ENCODE measurements at regions not wholly inside any gene's neighbourhood (a gene's known extent, or its start where the extent isn't known, plus 50 kb on each side); places are given as distances from the start of the nearest gene placed in this dataset.

DNA sequence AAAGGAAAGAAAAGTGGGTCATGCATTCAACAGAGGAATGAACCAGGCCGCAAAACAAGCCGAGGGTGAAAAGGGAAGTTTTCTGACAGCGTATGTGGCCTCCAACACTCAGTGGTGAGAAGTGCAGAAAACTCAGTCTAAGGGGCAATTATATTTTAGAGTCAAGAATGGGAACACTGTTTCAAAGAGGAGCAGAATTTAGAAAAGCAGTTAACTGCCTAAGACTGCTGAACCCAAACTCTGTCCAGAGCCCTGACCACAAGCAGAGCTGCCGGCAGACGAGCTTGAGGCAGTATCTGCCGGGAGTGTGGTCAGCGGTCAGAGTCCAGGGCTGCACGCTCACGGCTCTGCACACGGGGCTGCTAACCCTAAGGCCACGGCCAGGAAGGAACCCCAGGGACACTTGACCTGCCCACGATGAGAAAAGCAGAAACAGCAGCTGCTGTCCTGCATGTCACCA is 347.0 kb upstream of the ID2 start:
- Histone ChIP-seq H3K9me3 (no peaks in the 10 kb centered on the region; the same call in 1 of the 2 replicates), H3K36me3 (ENCODE audit: control insufficient read depth, insufficient read depth, low read length) (no peaks in the 10 kb centered on the region), H3K4me3 (ENCODE audit: low read depth, low read length) (no peak overlapping the region), H3K4me1 (no peaks in the 10 kb centered on the region), H3K27me3 (replicated peaks; ENCODE audit: control insufficient read depth, insufficient read depth, low read length) (no peaks in the 10 kb centered on the region)
- no peaks in the 10 kb centered on the region for H3K4me1 Mint-ChIP-seq (ENCODE audit: low read depth, unreplicated experiment)
- CTCF ChIA-PET = no interaction called here
- no peaks in the 10 kb centered on the region for H3K9me3 Mint-ChIP-seq (ENCODE audit: unreplicated experiment)
- intact Hi-C loops (cut with micrococcal nuclease; ENCODE audit: unreplicated experiment) = no loop called here
- H3K36me3 Mint-ChIP-seq (ENCODE audit: insufficient read depth, unreplicated experiment) = no peaks in the 10 kb centered on the region
- H3K27ac Mint-ChIP-seq (ENCODE audit: unreplicated experiment) = no peak overlapping the region
- peaks cover 3% of the 10 kb centered on the region for H3K27me3 Mint-ChIP-seq (ENCODE audit: insufficient read depth, unreplicated experiment)
- TF ChIP-seq, protein P1, sequence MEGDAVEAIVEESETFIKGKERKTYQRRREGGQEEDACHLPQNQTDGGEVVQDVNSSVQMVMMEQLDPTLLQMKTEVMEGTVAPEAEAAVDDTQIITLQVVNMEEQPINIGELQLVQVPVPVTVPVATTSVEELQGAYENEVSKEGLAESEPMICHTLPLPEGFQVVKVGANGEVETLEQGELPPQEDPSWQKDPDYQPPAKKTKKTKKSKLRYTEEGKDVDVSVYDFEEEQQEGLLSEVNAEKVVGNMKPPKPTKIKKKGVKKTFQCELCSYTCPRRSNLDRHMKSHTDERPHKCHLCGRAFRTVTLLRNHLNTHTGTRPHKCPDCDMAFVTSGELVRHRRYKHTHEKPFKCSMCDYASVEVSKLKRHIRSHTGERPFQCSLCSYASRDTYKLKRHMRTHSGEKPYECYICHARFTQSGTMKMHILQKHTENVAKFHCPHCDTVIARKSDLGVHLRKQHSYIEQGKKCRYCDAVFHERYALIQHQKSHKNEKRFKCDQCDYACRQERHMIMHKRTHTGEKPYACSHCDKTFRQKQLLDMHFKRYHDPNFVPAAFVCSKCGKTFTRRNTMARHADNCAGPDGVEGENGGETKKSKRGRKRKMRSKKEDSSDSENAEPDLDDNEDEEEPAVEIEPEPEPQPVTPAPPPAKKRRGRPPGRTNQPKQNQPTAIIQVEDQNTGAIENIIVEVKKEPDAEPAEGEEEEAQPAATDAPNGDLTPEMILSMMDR (IDR thresholded peaks at IDR 0.05; ENCODE audit: insufficient read depth in 1 of 2, low read depth in 1 of 2, low read length in 1 of 2, severe bottlenecking in 1 of 2, unreplicated experiment in 1 of 2) = no peak
- POLR2A ChIA-PET = no interaction called here
- H3K4me3 Mint-ChIP-seq (ENCODE audit: unreplicated experiment) = no peak overlapping the region
- no TSS peak for BruUV-seq (replicated peaks)
- DNase-seq = no peak

DNA sequence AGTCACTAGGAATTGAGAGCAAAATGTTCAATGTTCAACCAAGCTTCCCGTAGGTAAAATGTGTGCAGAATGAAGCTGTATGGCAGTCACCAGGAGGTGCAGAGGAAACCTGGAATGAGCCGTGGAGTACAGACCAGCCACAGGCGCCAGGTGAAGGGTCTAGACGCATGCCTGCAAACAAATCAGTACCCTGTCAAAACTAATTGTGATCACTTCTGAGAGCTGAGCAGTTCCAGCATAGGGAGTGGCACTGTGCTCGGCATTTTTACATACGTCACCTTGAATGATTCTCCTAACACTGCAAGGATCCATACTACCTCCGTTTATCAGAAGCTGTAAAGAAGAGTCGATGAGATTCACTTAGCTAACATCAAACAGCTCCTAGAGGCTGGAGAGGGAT is 346.1 kb upstream of the ID2 start:
- H3K4me3 Mint-ChIP-seq (ENCODE audit: unreplicated experiment) = no peak overlapping the region
- peaks cover 2% of the 10 kb centered on the region; the same call in 1 of the 2 replicates for H3K9me3 ChIP-seq

DNA sequence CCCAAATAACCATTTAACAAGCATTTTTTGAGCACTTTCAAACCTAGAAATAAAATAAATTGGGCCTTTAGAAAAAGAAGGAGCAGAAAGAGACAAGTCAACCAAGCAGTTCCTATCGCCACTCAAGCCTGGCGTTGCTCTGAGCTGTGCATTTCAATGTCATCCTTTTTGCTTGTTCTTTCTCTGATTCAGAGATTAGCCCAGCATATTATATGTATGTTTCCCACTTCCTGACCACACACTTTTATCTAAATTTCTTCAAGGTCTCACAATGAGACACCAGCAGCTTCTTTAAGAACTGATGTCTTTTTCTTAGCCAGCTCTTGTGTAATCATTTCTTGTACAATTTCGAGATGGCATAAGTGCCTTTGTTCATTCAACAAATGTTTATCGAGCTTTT is 344.5 kb upstream of the ID2 start:
- Histone ChIP-seq H3K4me3 (ENCODE audit: low read depth, low read length) (no peak overlapping the region), H3K4me1 (no peaks in the 10 kb centered on the region), H3K27me3 (replicated peaks; ENCODE audit: control insufficient read depth, insufficient read depth, low read length) (no peaks in the 10 kb centered on the region), H3K36me3 (ENCODE audit: control insufficient read depth, insufficient read depth, low read length) (no peaks in the 10 kb centered on the region), H3K9me3 (peaks cover 2% of the 10 kb centered on the region; the same call in 1 of the 2 replicates)
- ChIA-PET CTCF (no interaction called here), POLR2A (no interaction called here)
- intact Hi-C loops (cut with micrococcal nuclease; ENCODE audit: unreplicated experiment) = no loop called here
- H3K27me3 Mint-ChIP-seq (ENCODE audit: insufficient read depth, unreplicated experiment) = peaks cover 3% of the 10 kb centered on the region
- no peak overlapping the region for H3K27ac Mint-ChIP-seq (ENCODE audit: unreplicated experiment)
- H3K4me1 Mint-ChIP-seq (ENCODE audit: low read depth, unreplicated experiment) = peaks cover 1% of the 10 kb centered on the region
- no TSS peak for BruUV-seq (replicated peaks)
- TF ChIP-seq, protein P1 (IDR thresholded peaks at IDR 0.05; ENCODE audit: insufficient read depth in 1 of 2, low read depth in 1 of 2, low read length in 1 of 2, severe bottlenecking in 1 of 2, unreplicated experiment in 1 of 2) = no peak
- no peak overlapping the region for H3K4me3 Mint-ChIP-seq (ENCODE audit: unreplicated experiment)
- no peaks in the 10 kb centered on the region for H3K36me3 Mint-ChIP-seq (ENCODE audit: insufficient read depth, unreplicated experiment)
- H3K9me3 Mint-ChIP-seq (ENCODE audit: unreplicated experiment) = no peaks in the 10 kb centered on the region
- DNase-seq = no peak

More for the DNA sequence above, 346.1 kb upstream of the ID2 start:
- H3K27me3 Mint-ChIP-seq (ENCODE audit: insufficient read depth, unreplicated experiment) = peaks cover 3% of the 10 kb centered on the region
- Histone ChIP-seq H3K4me1 (no peaks in the 10 kb centered on the region), H3K27me3 (replicated peaks; ENCODE audit: control insufficient read depth, insufficient read depth, low read length) (no peaks in the 10 kb centered on the region), H3K4me3 (ENCODE audit: low read depth, low read length) (no peak overlapping the region), H3K36me3 (ENCODE audit: control insufficient read depth, insufficient read depth, low read length) (no peaks in the 10 kb centered on the region)
- no peak overlapping the region for H3K27ac Mint-ChIP-seq (ENCODE audit: unreplicated experiment)
- DNase-seq = no peak
- CTCF ChIA-PET = no interaction called here
- no peaks in the 10 kb centered on the region for H3K36me3 Mint-ChIP-seq (ENCODE audit: insufficient read depth, unreplicated experiment)
- TF ChIP-seq, protein P1 (IDR thresholded peaks at IDR 0.05; ENCODE audit: insufficient read depth in 1 of 2, low read depth in 1 of 2, low read length in 1 of 2, severe bottlenecking in 1 of 2, unreplicated experiment in 1 of 2) = no peak
- intact Hi-C loops (cut with micrococcal nuclease; ENCODE audit: unreplicated experiment) = no loop called here
- POLR2A ChIA-PET = no interaction called here
- BruUV-seq (replicated peaks) = no TSS peak
- no peaks in the 10 kb centered on the region for H3K9me3 Mint-ChIP-seq (ENCODE audit: unreplicated experiment)
- H3K4me1 Mint-ChIP-seq (ENCODE audit: low read depth, unreplicated experiment) = no peaks in the 10 kb centered on the region

Measured in Caco-2 (cell line).